ENCODE measurements at regions not wholly inside any gene's neighbourhood (a gene's known extent, or its start where the extent isn't known, plus 50 kb on each side); places are given as distances from the start of the nearest gene placed in this dataset.
A peak's percentile ranks its signal among the peaks of the same experiment; 100 is the strongest.
"Not testable (repeated sequence)": the region's sequence is repeated elsewhere in the genome, so short reads cannot be mapped to it uniquely, and the experiment has no call there.

GRCh38 chr9:40951876-40952494 lies 176.5 kb downstream of the FOXD4L6 start:
- peak; percentile 7 for TF ChIP-seq CTCF (IDR thresholded peaks at IDR 0.05; ENCODE audit: insufficient read depth, low read length, poor library complexity, severe bottlenecking)
- not testable (repeated sequence) for DNase-seq (ENCODE audit: extremely low read depth, insufficient read length); H3K36me3 ChIP-seq (ENCODE audit: control insufficient read depth, insufficient read depth, low read length); H3K27me3 ChIP-seq (replicated peaks; ENCODE audit: control insufficient read depth, insufficient read depth, low read length); H3K4me3 ChIP-seq (replicated peaks; ENCODE audit: low read depth, low read length)

GRCh38 chr9:40946228-40946627 lies 182.3 kb downstream of the FOXD4L6 start:
- not testable (repeated sequence) for H3K4me3 ChIP-seq (replicated peaks; ENCODE audit: low read depth, low read length); DNase-seq (ENCODE audit: extremely low read depth, insufficient read length); H3K27me3 ChIP-seq (replicated peaks; ENCODE audit: control insufficient read depth, insufficient read depth, low read length); H3K36me3 ChIP-seq (ENCODE audit: control insufficient read depth, insufficient read depth, low read length)

GRCh38 chr9:40942730-40943129 lies 185.8 kb downstream of the FOXD4L6 start:
- H3K4me3 ChIP-seq (replicated peaks; ENCODE audit: low read depth, low read length); H3K36me3 ChIP-seq (ENCODE audit: control insufficient read depth, insufficient read depth, low read length); DNase-seq (ENCODE audit: extremely low read depth, insufficient read length); H3K27me3 ChIP-seq (replicated peaks; ENCODE audit: control insufficient read depth, insufficient read depth, low read length): not testable (repeated sequence)

GRCh38 chr9:40939888-40940209 lies 188.6 kb downstream of the FOXD4L6 start:
- not testable (repeated sequence) for H3K4me3 ChIP-seq (replicated peaks; ENCODE audit: low read depth, low read length); H3K36me3 ChIP-seq (ENCODE audit: control insufficient read depth, insufficient read depth, low read length); H3K27me3 ChIP-seq (replicated peaks; ENCODE audit: control insufficient read depth, insufficient read depth, low read length); DNase-seq (ENCODE audit: extremely low read depth, insufficient read length)

- not testable (repeated sequence) for DNase-seq (ENCODE audit: extremely low read depth, insufficient read length); H3K4me3 ChIP-seq (replicated peaks; ENCODE audit: low read depth, low read length); H3K27me3 ChIP-seq (replicated peaks; ENCODE audit: control insufficient read depth, insufficient read depth, low read length); H3K36me3 ChIP-seq (ENCODE audit: control insufficient read depth, insufficient read depth, low read length)
Observed at GRCh38 chr9:40939201-40939887, 189.1 kb downstream of the FOXD4L6 start.

- no peak overlapping the region for H3K4me3 ChIP-seq (replicated peaks; ENCODE audit: low read depth, low read length)
- no peaks in the 10 kb centered on the region for H3K36me3 ChIP-seq (ENCODE audit: control insufficient read depth, insufficient read depth, low read length)
- no peak for TF ChIP-seq CTCF (IDR thresholded peaks at IDR 0.05; ENCODE audit: insufficient read depth, low read length, poor library complexity, severe bottlenecking)
- no peak for DNase-seq (ENCODE audit: extremely low read depth, insufficient read length)
- no peaks in the 10 kb centered on the region for H3K27me3 ChIP-seq (replicated peaks; ENCODE audit: control insufficient read depth, insufficient read depth, low read length)
Observed at GRCh38 chr9:40935336-40935735, 193.1 kb downstream of the FOXD4L6 start.

GRCh38 chr9:40934480-40934879 lies 194.0 kb downstream of the FOXD4L6 start:
- not testable (repeated sequence) for H3K27me3 ChIP-seq (replicated peaks; ENCODE audit: control insufficient read depth, insufficient read depth, low read length); DNase-seq (ENCODE audit: extremely low read depth, insufficient read length); H3K4me3 ChIP-seq (replicated peaks; ENCODE audit: low read depth, low read length); H3K36me3 ChIP-seq (ENCODE audit: control insufficient read depth, insufficient read depth, low read length)

- not testable (repeated sequence) for DNase-seq (ENCODE audit: extremely low read depth, insufficient read length); H3K27me3 ChIP-seq (replicated peaks; ENCODE audit: control insufficient read depth, insufficient read depth, low read length); H3K4me3 ChIP-seq (replicated peaks; ENCODE audit: low read depth, low read length); H3K36me3 ChIP-seq (ENCODE audit: control insufficient read depth, insufficient read depth, low read length)
Observed at GRCh38 chr9:40930426-40930825, 198.1 kb downstream of the FOXD4L6 start.

GRCh38 chr9:40929488-40929845 lies 199.0 kb downstream of the FOXD4L6 start:
- not testable (repeated sequence) for H3K36me3 ChIP-seq (ENCODE audit: control insufficient read depth, insufficient read depth, low read length); DNase-seq (ENCODE audit: extremely low read depth, insufficient read length); H3K27me3 ChIP-seq (replicated peaks; ENCODE audit: control insufficient read depth, insufficient read depth, low read length); H3K4me3 ChIP-seq (replicated peaks; ENCODE audit: low read depth, low read length)
